IgD-negative memory B cell (primary cell): ENCODE measurements at regions not wholly inside any gene's neighbourhood (a gene's known extent, or its start where the extent isn't known, plus 50 kb on each side); places are given as distances from the start of the nearest gene placed in this dataset.
A peak's percentile ranks its signal among the peaks of the same experiment; 100 is the strongest.
"Not testable (repeated sequence)": the region's sequence is repeated elsewhere in the genome, so short reads cannot be mapped to it uniquely, and the experiment has no call there.

Source experiments
- H3K27ac Mint-ChIP-seq, 3 donors: one replicate each; pipeline ENCODE4 v1.8.0; 2020 to 2022; ENCODE audit warnings: mild to moderate bottlenecking in 3 of 3, mixed read lengths in 3 of 3, moderate library complexity in 1 of 3
- H3K27me3 Mint-ChIP-seq: one replicate; pipeline ENCODE4 v1.8.0; 2021; ENCODE audit warnings: mixed read lengths
- H3K36me3 Mint-ChIP-seq: one replicate; pipeline ENCODE4 v1.8.0; 2020; ENCODE audit warnings: mild to moderate bottlenecking, mixed read lengths
- H3K4me1 Mint-ChIP-seq, 3 donors: one replicate each; pipeline ENCODE4 v1.8.0; 2020 to 2022; ENCODE audit warnings: mixed read lengths in 3 of 3, mild to moderate bottlenecking in 1 of 3
- H3K4me3 Mint-ChIP-seq, 4 donors: one replicate each; pipeline ENCODE4 v1.8.0; 2020 to 2022; ENCODE audit warnings: mild to moderate bottlenecking in 4 of 4, mixed read lengths in 4 of 4, moderate library complexity in 3 of 4
- H3K9me3 Mint-ChIP-seq, 3 donors: one replicate each; pipeline ENCODE4 v1.8.0; 2020 to 2021; ENCODE audit warnings: mixed read lengths in 3 of 3, mild to moderate bottlenecking in 1 of 3

GRCh38 chr15:77893246-77893645, 184.3 kb downstream of the TBC1D2B start:
- peaks cover 10% of the 10 kb centered on the region for H3K27me3 Mint-ChIP-seq
- H3K4me3 Mint-ChIP-seq, H3K27ac Mint-ChIP-seq, H3K4me1 Mint-ChIP-seq, H3K9me3 Mint-ChIP-seq, H3K36me3 Mint-ChIP-seq: not testable (repeated sequence)

GRCh38 chr15:77892335-77892734, 185.2 kb downstream of the TBC1D2B start:
- H3K4me3 Mint-ChIP-seq, result no peak overlapping the region
- no peak overlapping the region for H3K27ac Mint-ChIP-seq
- H3K4me1 Mint-ChIP-seq, result peaks cover 2 to 9% (median 5%) of the 10 kb centered on the region in 3 donors
- peaks cover 2% of the 10 kb centered on the region for H3K36me3 Mint-ChIP-seq
- H3K9me3 Mint-ChIP-seq, result no peaks in the 10 kb centered on the region
- peaks cover 10% of the 10 kb centered on the region for H3K27me3 Mint-ChIP-seq

- not testable (repeated sequence) for H3K4me3 Mint-ChIP-seq, H3K4me1 Mint-ChIP-seq, H3K27ac Mint-ChIP-seq, H3K9me3 Mint-ChIP-seq, H3K36me3 Mint-ChIP-seq
- H3K27me3 Mint-ChIP-seq, result peaks cover 10% of the 10 kb centered on the region
Observed at GRCh38 chr15:77891862-77892261, 185.6 kb downstream of the TBC1D2B start.

GRCh38 chr15:77890911-77891801, 186.4 kb downstream of the TBC1D2B start:
- H3K4me3 Mint-ChIP-seq, result peak overlapping the region in 1 of 4 donors; percentile 66
- not testable (repeated sequence) for H3K36me3 Mint-ChIP-seq, H3K9me3 Mint-ChIP-seq, H3K27ac Mint-ChIP-seq, H3K4me1 Mint-ChIP-seq
- H3K27me3 Mint-ChIP-seq, result peaks cover 10% of the 10 kb centered on the region

- H3K27ac Mint-ChIP-seq, result peak overlapping the region in 1 of 3 donors; percentile 77
- H3K4me1 Mint-ChIP-seq, H3K36me3 Mint-ChIP-seq, H3K4me3 Mint-ChIP-seq, H3K27me3 Mint-ChIP-seq, H3K9me3 Mint-ChIP-seq: not testable (repeated sequence)
Observed at GRCh38 chr15:77889828-77890725, 187.4 kb downstream of the TBC1D2B start.

GRCh38 chr15:77889009-77889806, 188.3 kb downstream of the TBC1D2B start:
- Mint-ChIP-seq H3K36me3 (peaks cover 2% of the 10 kb centered on the region), H3K27me3 (peaks cover 6% of the 10 kb centered on the region), H3K27ac (no peak overlapping the region), H3K4me3 (no peak overlapping the region), H3K9me3 (no peaks in the 10 kb centered on the region), H3K4me1 (peaks cover 0 to 6% (median 2%) of the 10 kb centered on the region in 3 donors)

- not testable (repeated sequence) for H3K36me3 Mint-ChIP-seq, H3K4me3 Mint-ChIP-seq, H3K27me3 Mint-ChIP-seq, H3K9me3 Mint-ChIP-seq, H3K4me1 Mint-ChIP-seq, H3K27ac Mint-ChIP-seq
Observed at GRCh38 chr15:77887563-77888429, 189.7 kb downstream of the TBC1D2B start.

- H3K27ac Mint-ChIP-seq, result no peak overlapping the region
- H3K27me3 Mint-ChIP-seq, result peaks cover under 1% of the 10 kb centered on the region
- no peak overlapping the region for H3K4me3 Mint-ChIP-seq
- H3K4me1 Mint-ChIP-seq, result peaks cover 0 to 3% (median 2%) of the 10 kb centered on the region in 3 donors
- H3K9me3 Mint-ChIP-seq, result no peaks in the 10 kb centered on the region
- peaks cover 2% of the 10 kb centered on the region for H3K36me3 Mint-ChIP-seq
Observed at GRCh38 chr15:77886805-77887448, 190.6 kb downstream of the TBC1D2B start.

GRCh38 chr15:77885877-77886500, 191.5 kb downstream of the TBC1D2B start:
- not testable (repeated sequence) for H3K27me3 Mint-ChIP-seq, H3K36me3 Mint-ChIP-seq, H3K9me3 Mint-ChIP-seq, H3K4me1 Mint-ChIP-seq, H3K27ac Mint-ChIP-seq, H3K4me3 Mint-ChIP-seq

GRCh38 chr15:77883012-77883411, 194.5 kb downstream of the TBC1D2B start:
- not testable (repeated sequence) for H3K27me3 Mint-ChIP-seq, H3K4me3 Mint-ChIP-seq, H3K27ac Mint-ChIP-seq, H3K36me3 Mint-ChIP-seq, H3K4me1 Mint-ChIP-seq, H3K9me3 Mint-ChIP-seq

- Mint-ChIP-seq H3K4me1 (no peaks in the 10 kb centered on the region), H3K27ac (no peak overlapping the region), H3K27me3 (no peaks in the 10 kb centered on the region), H3K4me3 (no peak overlapping the region), H3K36me3 (no peaks in the 10 kb centered on the region), H3K9me3 (no peaks in the 10 kb centered on the region)
Observed at GRCh38 chr15:77881950-77882349, 195.6 kb downstream of the TBC1D2B start.

GRCh38 chr15:77881535-77881934, 196.0 kb downstream of the TBC1D2B start:
- not testable (repeated sequence) for H3K27me3 Mint-ChIP-seq, H3K9me3 Mint-ChIP-seq, H3K36me3 Mint-ChIP-seq, H3K27ac Mint-ChIP-seq, H3K4me1 Mint-ChIP-seq, H3K4me3 Mint-ChIP-seq

- not testable (repeated sequence) for H3K27me3 Mint-ChIP-seq, H3K36me3 Mint-ChIP-seq, H3K9me3 Mint-ChIP-seq
Observed at GRCh38 chr15:77879466-77879865, 198.0 kb downstream of the TBC1D2B start.

More at GRCh38 chr15:77879466-77879865, 198.0 kb downstream of the TBC1D2B start:
- not testable (repeated sequence) for H3K27ac Mint-ChIP-seq, H3K4me3 Mint-ChIP-seq, H3K4me1 Mint-ChIP-seq
